ENCODE measurements at regions not wholly inside any gene's neighbourhood (a gene's known extent, or its start where the extent isn't known, plus 50 kb on each side); places are given as distances from the start of the nearest gene placed in this dataset.
A peak's percentile ranks its signal among the peaks of the same experiment; 100 is the strongest.

DNA sequence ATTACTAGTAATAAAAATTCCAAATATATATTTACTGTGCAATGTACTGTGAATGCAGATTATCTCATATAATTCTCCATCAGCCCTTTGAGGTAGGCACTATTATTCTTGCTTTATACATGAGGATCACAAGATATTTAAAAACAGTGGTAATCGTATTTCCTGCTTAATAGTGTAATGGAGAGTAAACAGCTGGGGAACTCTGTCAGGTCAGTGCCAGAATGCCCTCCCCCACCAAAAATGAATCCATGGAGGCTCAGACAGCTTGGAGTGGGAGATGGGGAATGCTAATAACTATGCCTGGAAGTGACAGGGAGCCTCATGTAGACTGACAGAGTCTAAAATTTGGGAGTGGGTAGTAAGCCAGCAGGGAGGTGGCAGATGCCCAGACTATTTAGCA, 153.6 kb downstream of the PAH start:
- TF ChIP-seq, protein P1, sequence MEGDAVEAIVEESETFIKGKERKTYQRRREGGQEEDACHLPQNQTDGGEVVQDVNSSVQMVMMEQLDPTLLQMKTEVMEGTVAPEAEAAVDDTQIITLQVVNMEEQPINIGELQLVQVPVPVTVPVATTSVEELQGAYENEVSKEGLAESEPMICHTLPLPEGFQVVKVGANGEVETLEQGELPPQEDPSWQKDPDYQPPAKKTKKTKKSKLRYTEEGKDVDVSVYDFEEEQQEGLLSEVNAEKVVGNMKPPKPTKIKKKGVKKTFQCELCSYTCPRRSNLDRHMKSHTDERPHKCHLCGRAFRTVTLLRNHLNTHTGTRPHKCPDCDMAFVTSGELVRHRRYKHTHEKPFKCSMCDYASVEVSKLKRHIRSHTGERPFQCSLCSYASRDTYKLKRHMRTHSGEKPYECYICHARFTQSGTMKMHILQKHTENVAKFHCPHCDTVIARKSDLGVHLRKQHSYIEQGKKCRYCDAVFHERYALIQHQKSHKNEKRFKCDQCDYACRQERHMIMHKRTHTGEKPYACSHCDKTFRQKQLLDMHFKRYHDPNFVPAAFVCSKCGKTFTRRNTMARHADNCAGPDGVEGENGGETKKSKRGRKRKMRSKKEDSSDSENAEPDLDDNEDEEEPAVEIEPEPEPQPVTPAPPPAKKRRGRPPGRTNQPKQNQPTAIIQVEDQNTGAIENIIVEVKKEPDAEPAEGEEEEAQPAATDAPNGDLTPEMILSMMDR (IDR thresholded peaks at IDR 0.05; ENCODE audit: low read depth, low read length) = no peak
- no peaks in the 10 kb centered on the region for H3K9me3 ChIP-seq (ENCODE audit: low read depth)
- H3K4me1 ChIP-seq (ENCODE audit: low read depth) = no peaks in the 10 kb centered on the region

DNA sequence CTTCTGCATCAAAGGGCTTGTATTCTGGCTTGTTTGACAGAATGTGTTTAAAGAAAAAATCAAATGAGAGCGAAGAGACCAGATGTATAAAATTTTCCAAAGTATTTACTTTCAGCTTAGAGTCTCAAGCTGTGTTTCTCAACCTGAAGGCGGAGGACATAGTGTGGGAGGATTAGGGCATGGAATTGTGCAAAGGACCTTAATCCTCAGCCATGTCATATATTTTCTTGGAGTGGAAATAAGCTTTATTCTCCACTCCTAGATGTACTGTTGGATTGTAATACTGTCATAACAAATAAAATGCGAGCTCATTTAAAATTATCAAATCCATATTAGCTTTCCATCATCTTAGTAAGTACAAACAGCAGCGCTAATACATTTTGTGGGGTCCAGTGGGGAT, 154.0 kb downstream of the PAH start:
- H3K4me1 ChIP-seq (ENCODE audit: low read depth) = no peaks in the 10 kb centered on the region
- H3K27me3 ChIP-seq = no peaks in the 10 kb centered on the region
- H3K36me3 ChIP-seq = no peaks in the 10 kb centered on the region
- TF ChIP-seq, protein P1 (IDR thresholded peaks at IDR 0.05; ENCODE audit: low read depth, low read length) = no peak
- H3K4me3 ChIP-seq = no peak overlapping the region
- no peaks in the 10 kb centered on the region for H3K9me3 ChIP-seq (ENCODE audit: low read depth)
- H3K27ac ChIP-seq = no peak overlapping the region
- DNase-seq (ENCODE audit: low read depth in 1 of 2, low spot score in 1 of 2) = no peak

More for the DNA sequence above, 153.6 kb downstream of the PAH start:
- no peaks in the 10 kb centered on the region for H3K27me3 ChIP-seq
- H3K36me3 ChIP-seq = no peaks in the 10 kb centered on the region
- H3K4me3 ChIP-seq = no peak overlapping the region
- H3K27ac ChIP-seq = no peak overlapping the region
- DNase-seq (ENCODE audit: low read depth in 1 of 2, low spot score in 1 of 2) = no peak

DNA sequence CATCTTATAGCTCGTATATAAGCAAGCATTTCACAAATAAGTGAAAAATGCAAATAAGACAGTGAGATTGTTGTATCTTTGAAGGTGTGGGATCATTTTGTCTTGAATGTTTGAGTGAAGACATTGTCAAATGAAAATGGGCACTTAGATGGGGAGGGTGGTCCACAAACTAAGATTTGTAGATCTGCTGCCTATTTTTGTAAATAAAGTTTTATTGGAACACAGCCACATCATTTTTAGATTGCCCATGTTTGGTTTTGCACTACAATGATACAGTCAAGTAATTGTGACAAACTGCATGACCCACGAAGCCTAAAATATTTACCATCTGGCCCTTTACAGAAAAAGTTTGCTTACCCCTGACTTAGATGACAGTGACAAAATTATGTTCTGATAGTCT, 156.7 kb downstream of the PAH start:
- H3K27ac ChIP-seq = no peak overlapping the region
- DNase-seq (ENCODE audit: low read depth in 1 of 2, low spot score in 1 of 2) = no peak
- TF ChIP-seq, protein P1 (IDR thresholded peaks at IDR 0.05; ENCODE audit: low read depth, low read length) = no peak
- no peaks in the 10 kb centered on the region for H3K9me3 ChIP-seq (ENCODE audit: low read depth)
- no peaks in the 10 kb centered on the region for H3K4me1 ChIP-seq (ENCODE audit: low read depth)
- no peaks in the 10 kb centered on the region for H3K36me3 ChIP-seq
- H3K27me3 ChIP-seq = no peaks in the 10 kb centered on the region
- no peak overlapping the region for H3K4me3 ChIP-seq

DNA sequence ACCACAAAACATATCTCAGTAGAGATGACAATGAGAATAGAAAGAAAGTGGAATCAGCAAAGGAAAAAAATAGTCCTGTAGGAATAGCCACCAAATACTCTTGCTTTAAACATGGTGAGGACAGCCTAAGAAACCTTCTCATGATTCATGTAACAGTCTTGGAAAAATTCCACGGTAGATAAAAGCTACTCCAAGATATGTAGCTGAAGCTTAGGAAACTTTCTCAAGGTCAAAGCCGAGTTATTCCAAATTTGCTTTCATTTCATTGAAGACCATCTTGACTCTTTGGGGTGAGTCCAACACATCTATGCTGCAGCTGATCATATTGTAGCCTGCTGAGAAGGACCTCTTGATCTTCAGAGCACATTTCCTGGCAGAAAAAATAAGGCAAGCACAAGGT, 157.6 kb downstream of the PAH start:
- Histone ChIP-seq H3K27ac (no peak overlapping the region), H3K4me1 (ENCODE audit: low read depth) (no peaks in the 10 kb centered on the region), H3K9me3 (ENCODE audit: low read depth) (no peaks in the 10 kb centered on the region), H3K4me3 (no peak overlapping the region), H3K27me3 (no peaks in the 10 kb centered on the region), H3K36me3 (no peaks in the 10 kb centered on the region)
- TF ChIP-seq, protein P1 (IDR thresholded peaks at IDR 0.05; ENCODE audit: low read depth, low read length) = no peak
- peak in 1 of 2 donors; percentile 48 for DNase-seq (ENCODE audit: low read depth in 1 of 2, low spot score in 1 of 2)

DNA sequence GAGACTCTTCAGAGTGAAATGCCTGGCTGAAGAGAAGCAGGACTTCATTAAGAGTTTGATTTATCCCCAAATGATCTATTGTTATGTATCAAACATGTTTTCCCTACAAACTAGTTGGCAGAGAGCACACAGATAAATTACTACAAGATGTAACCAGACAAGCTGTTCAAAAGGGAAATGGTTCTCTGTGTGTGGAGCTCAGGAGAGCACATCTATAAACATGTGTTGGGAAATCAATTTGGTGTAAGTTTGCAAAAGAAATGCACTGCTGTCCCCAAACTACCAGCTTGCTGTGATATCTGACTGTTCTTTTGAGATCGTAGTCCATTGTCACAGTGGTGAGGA, 159.2 kb downstream of the PAH start:
- no peaks in the 10 kb centered on the region for H3K9me3 ChIP-seq (ENCODE audit: low read depth)
- H3K4me1 ChIP-seq (ENCODE audit: low read depth) = no peaks in the 10 kb centered on the region
- no peaks in the 10 kb centered on the region for H3K27me3 ChIP-seq
- no peaks in the 10 kb centered on the region for H3K36me3 ChIP-seq
- H3K4me3 ChIP-seq = no peak overlapping the region
- H3K27ac ChIP-seq = no peak overlapping the region
- DNase-seq (ENCODE audit: low read depth in 1 of 2, low spot score in 1 of 2) = no peak
- TF ChIP-seq, protein P1 (IDR thresholded peaks at IDR 0.05; ENCODE audit: low read depth, low read length) = no peak

Measured in cardiac muscle cell (in vitro differentiated cells and primary cell).